Ecto neural progenitor cell (in vitro differentiated cells): ENCODE measurements at regions not wholly inside any gene's neighbourhood (a gene's known extent, or its start where the extent isn't known, plus 50 kb on each side); places are given as distances from the start of the nearest gene placed in this dataset.

Experiments used
- DNase-seq: peaks from one replicate; pipeline ENCODE4 v3.0.0-alpha.2; 2018; ENCODE audit warnings: low spot score

- no peak for DNase-seq
These were observed 239.9 kb upstream of the TPM1 start for GRCh38 chr15:62802612-62803011.

GRCh38 chr15:62803856-62804400 lies 238.6 kb upstream of the TPM1 start:
- no peak for DNase-seq

GRCh38 chr15:62805502-62805901 lies 237.0 kb upstream of the TPM1 start:
- no peak for DNase-seq

GRCh38 chr15:62807539-62808130 lies 234.9 kb upstream of the TPM1 start:
- DNase-seq, result no peak

GRCh38 chr15:62809115-62809967 lies 233.2 kb upstream of the TPM1 start:
- DNase-seq, result no peak

GRCh38 chr15:62809968-62810260 lies 232.6 kb upstream of the TPM1 start:
- DNase-seq, result no peak

GRCh38 chr15:62812515-62812835 lies 230.1 kb upstream of the TPM1 start:
- no peak for DNase-seq

GRCh38 chr15:62816342-62817069 lies 226.0 kb upstream of the TPM1 start:
- DNase-seq, result no peak

- no peak for DNase-seq
These were observed 223.9 kb upstream of the TPM1 start for GRCh38 chr15:62818691-62819090.

- no peak for DNase-seq
These were observed 221.0 kb upstream of the TPM1 start for GRCh38 chr15:62821384-62822131.

GRCh38 chr15:62822228-62822627 lies 220.3 kb upstream of the TPM1 start:
- no peak for DNase-seq

GRCh38 chr15:62823561-62823960 lies 219.0 kb upstream of the TPM1 start:
- DNase-seq, result no peak

- DNase-seq, result no peak
These were observed 218.2 kb upstream of the TPM1 start for GRCh38 chr15:62824111-62825015.

- DNase-seq, result no peak
These were observed 217.4 kb upstream of the TPM1 start for GRCh38 chr15:62825191-62825590.

- no peak for DNase-seq
These were observed 216.0 kb upstream of the TPM1 start for GRCh38 chr15:62826561-62826960.

GRCh38 chr15:62828364-62828763 lies 214.2 kb upstream of the TPM1 start:
- no peak for DNase-seq

- no peak for DNase-seq
These were observed 210.3 kb upstream of the TPM1 start for GRCh38 chr15:62832231-62832630.

GRCh38 chr15:62833646-62834045 lies 208.9 kb upstream of the TPM1 start:
- no peak for DNase-seq

- no peak for DNase-seq
These were observed 207.7 kb upstream of the TPM1 start for GRCh38 chr15:62834686-62835329.

- DNase-seq, result no peak
These were observed 207.2 kb upstream of the TPM1 start for GRCh38 chr15:62835351-62835750.

GRCh38 chr15:62835762-62836161 lies 206.8 kb upstream of the TPM1 start:
- no peak for DNase-seq
